OCI-LY7 (cell line): ENCODE measurements at regions not wholly inside any gene's neighbourhood (a gene's known extent, or its start where the extent isn't known, plus 50 kb on each side); places are given as distances from the start of the nearest gene placed in this dataset.

Experiments
- BruUV-seq: library from RNA; stranded (reverse); fragments of 400-500 nt; replicated peaks from 2 replicates; lab custom pipeline; 2021; lab: Mats Ljungman, UMichigan
- CTCF ChIA-PET: fragments of 300-600 bp; sonication (Branson Sonifier 250); formaldehyde crosslinking; loops from one replicate; lab custom pipeline; 2022; ENCODE audit warnings: antibody characterized with exemption; ENCODE audit not compliant: unreplicated experiment; lab: Charles Lee
- POLR2A ChIA-PET: fragments of 300-600 bp; sonication (Branson Sonifier 250); formaldehyde crosslinking; loops from one replicate; lab custom pipeline; 2022; ENCODE audit warnings: antibody characterized with exemption; lab: Charles Lee
- DNase-seq: peaks from one replicate; pipeline ENCODE4 v3.0.0-alpha.2; 2015; ENCODE audit warnings: low spot score
- H2AFZ ChIP-seq: fragments of 200-600 bp; sonication (generic), shearing (Covaris generic); 2 replicates; pipeline ENCODE4 v1.6.1; 2014; ENCODE audit warnings: mild to moderate bottlenecking, antibody characterized with exemption, low read length, moderate library complexity
- H3K27ac ChIP-seq: fragments of 200-600 bp; sonication (generic); 2 replicates; pipeline ENCODE4 v1.5.1; 2014; ENCODE audit warnings: mixed run types, low read depth, mild to moderate bottlenecking, moderate library complexity, low read length, inconsistent platforms; ENCODE audit not compliant: poor library complexity, severe bottlenecking
- H3K36me3 ChIP-seq: fragments of 200-600 bp; sonication (generic); 2 replicates; pipeline ENCODE4 v1.6.1; 2014; ENCODE audit warnings: mild to moderate bottlenecking, antibody characterized with exemption, low read length, moderate library complexity, mixed read lengths; ENCODE audit not compliant: insufficient read depth
- H3K4me1 ChIP-seq: fragments of 200-600 bp; sonication (generic); 2 replicates; pipeline ENCODE4 v1.5.1; 2014; ENCODE audit warnings: mild to moderate bottlenecking, low read length; ENCODE audit not compliant: insufficient read depth, poor library complexity, severe bottlenecking
- H3K4me2 ChIP-seq: fragments of 200-600 bp; sonication (generic); 2 replicates; pipeline ENCODE4 v1.6.1; 2014; ENCODE audit warnings: mild to moderate bottlenecking, low read length
- H3K4me3 ChIP-seq: fragments of 200-600 bp; sonication (generic); 2 replicates; pipeline ENCODE4 v1.5.1; 2014; ENCODE audit warnings: mild to moderate bottlenecking, low read depth, low read length; ENCODE audit not compliant: poor library complexity, severe bottlenecking
- H3K79me2 ChIP-seq: fragments of 200-600 bp; sonication (generic); 2 replicates; pipeline ENCODE4 v1.6.1; 2016; ENCODE audit warnings: low read depth, mild to moderate bottlenecking, low read length, moderate library complexity, mixed read lengths; ENCODE audit not compliant: insufficient read depth
- H3K9me2 ChIP-seq: fragments of 200-600 bp; sonication (generic); 2 replicates; pipeline ENCODE4 v1.6.1; 2016; ENCODE audit warnings: mild to moderate bottlenecking, low read length, mixed read lengths; ENCODE audit not compliant: insufficient read depth
- H3K9me3 ChIP-seq: fragments of 200-600 bp; sonication (generic); 2 replicates; pipeline ENCODE4 v1.6.1; 2014; ENCODE audit warnings: mild to moderate bottlenecking, mixed run types, low read length, mixed read lengths
- H4K20me1 ChIP-seq: fragments of 200-600 bp; sonication (generic); 2 replicates; pipeline ENCODE4 v1.6.1; 2014; ENCODE audit warnings: mild to moderate bottlenecking, antibody characterized with exemption, low read length, moderate library complexity, mixed read lengths; ENCODE audit not compliant: insufficient read depth
- EZH2phosphoT487 ChIP-seq: fragments of 200-600 bp; sonication (generic); IDR thresholded peaks from 2 replicates; pipeline ENCODE4 v1.6.1; 2018; ENCODE audit warnings: low read depth, borderline replicate concordance, mild to moderate bottlenecking, mixed run types, antibody characterized with exemption, low read length, moderate library complexity, mixed read lengths
- intact Hi-C: fragments of 100-400 bp; cut with micrococcal nuclease; formaldehyde crosslinking; loops from one replicate; pipeline ENCODE4 v1.10.0; 2022; ENCODE audit not compliant: unreplicated experiment
- TF ChIP-seq, protein P1 (sequence below): fragments of 200-600 bp; sonication (generic); conservative IDR thresholded peaks from 2 replicates; pipeline ENCODE4 v1.5.1; 2014; ENCODE audit warnings: mild to moderate bottlenecking, antibody characterized with exemption, low read length, moderate library complexity, mixed read lengths

DNA sequence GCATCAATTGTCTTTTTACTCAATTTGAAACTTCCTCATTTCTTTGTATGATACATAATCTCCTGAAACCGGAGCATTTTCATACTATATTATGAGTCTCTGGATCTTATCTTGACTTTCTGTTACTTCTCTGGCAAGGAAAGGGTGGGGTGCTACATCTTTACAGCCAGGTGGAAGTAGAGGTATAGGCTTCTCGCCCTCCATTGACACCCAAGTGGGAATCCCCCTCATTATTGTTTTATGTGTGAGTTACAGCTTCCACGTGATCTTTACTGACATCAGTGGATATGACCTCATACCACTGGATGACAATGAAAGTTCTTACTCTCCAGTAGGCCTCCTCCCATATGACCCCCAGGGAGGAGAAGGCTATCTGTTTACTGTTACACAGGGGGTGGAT lies 262.1 kb upstream of the DACH1 start:
- TF ChIP-seq, protein P1, sequence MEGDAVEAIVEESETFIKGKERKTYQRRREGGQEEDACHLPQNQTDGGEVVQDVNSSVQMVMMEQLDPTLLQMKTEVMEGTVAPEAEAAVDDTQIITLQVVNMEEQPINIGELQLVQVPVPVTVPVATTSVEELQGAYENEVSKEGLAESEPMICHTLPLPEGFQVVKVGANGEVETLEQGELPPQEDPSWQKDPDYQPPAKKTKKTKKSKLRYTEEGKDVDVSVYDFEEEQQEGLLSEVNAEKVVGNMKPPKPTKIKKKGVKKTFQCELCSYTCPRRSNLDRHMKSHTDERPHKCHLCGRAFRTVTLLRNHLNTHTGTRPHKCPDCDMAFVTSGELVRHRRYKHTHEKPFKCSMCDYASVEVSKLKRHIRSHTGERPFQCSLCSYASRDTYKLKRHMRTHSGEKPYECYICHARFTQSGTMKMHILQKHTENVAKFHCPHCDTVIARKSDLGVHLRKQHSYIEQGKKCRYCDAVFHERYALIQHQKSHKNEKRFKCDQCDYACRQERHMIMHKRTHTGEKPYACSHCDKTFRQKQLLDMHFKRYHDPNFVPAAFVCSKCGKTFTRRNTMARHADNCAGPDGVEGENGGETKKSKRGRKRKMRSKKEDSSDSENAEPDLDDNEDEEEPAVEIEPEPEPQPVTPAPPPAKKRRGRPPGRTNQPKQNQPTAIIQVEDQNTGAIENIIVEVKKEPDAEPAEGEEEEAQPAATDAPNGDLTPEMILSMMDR, result no peak
- no peak for TF ChIP-seq EZH2phosphoT487
- Histone ChIP-seq H3K4me2 (no peak overlapping the region), H3K4me1 (no peaks in the 10 kb centered on the region), H3K36me3 (no peaks in the 10 kb centered on the region), H3K9me3 (no peaks in the 10 kb centered on the region), H3K4me3 (no peak overlapping the region), H3K27ac (no peak overlapping the region), H3K79me2 (no peaks in the 10 kb centered on the region), H3K9me2 (no peaks in the 10 kb centered on the region), H2AFZ (no peak overlapping the region), H4K20me1 (no peaks in the 10 kb centered on the region)
- CTCF ChIA-PET, result no interaction called here
- intact Hi-C loops, result no loop called here
- POLR2A ChIA-PET, result interaction anchor here (0.6 kb wide), 1 partner anchor 92 kb away, joined by 3 read pairs; no protein-coding TSS in a partner anchor
- no TSS peak for BruUV-seq
- no peak for DNase-seq

DNA sequence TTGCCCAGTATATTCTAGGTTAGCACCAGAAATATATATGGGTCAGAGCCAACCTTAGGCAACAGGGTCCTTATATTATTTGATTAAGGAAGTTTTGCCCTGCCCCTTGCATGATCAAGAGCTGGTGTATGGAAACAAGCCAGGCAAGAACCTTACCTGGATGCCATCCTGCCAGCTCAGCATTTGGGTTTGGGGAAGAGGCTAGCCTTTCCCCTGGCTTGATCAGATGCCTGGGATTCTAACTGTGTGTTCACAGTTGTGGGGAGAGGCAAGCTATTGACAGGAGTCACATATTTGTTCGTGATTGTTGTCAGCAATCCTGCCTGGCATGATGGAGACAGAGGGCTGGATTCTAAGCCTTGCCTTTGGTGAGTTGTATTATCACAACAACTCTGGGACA lies 260.0 kb upstream of the DACH1 start:
- intact Hi-C loops, result no loop called here
- TF ChIP-seq, protein P1, result no peak
- no peak for TF ChIP-seq EZH2phosphoT487
- Histone ChIP-seq H4K20me1 (no peaks in the 10 kb centered on the region), H3K79me2 (no peaks in the 10 kb centered on the region), H3K4me1 (no peaks in the 10 kb centered on the region), H2AFZ (no peak overlapping the region), H3K4me2 (no peak overlapping the region), H3K4me3 (no peak overlapping the region), H3K9me2 (no peaks in the 10 kb centered on the region), H3K27ac (no peak overlapping the region), H3K36me3 (no peaks in the 10 kb centered on the region), H3K9me3 (no peaks in the 10 kb centered on the region)
- POLR2A ChIA-PET, result no interaction called here
- no peak for DNase-seq
- BruUV-seq, result no TSS peak
- CTCF ChIA-PET, result no interaction called here

DNA sequence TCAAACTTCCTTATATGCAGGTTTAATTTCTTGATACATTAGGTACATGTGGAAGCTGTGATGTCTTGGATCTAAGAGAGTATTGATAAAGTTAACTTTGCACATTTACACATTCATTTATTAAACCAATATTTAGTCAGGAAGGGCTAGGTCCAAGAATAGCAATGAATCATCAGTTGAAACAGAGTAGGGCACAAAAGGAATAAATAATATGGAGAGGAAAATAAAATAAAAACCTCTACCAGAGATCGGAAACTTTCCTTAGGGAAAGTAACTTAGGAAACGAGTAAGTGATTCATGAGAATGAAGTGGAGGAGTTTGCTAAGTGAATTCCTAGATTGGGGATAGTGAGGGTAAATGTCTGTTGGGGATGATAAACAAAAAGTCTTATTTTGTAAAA lies 259.4 kb upstream of the DACH1 start:
- no peaks in the 10 kb centered on the region for H3K9me3 ChIP-seq
- no peaks in the 10 kb centered on the region for H3K36me3 ChIP-seq
- no peaks in the 10 kb centered on the region for H3K79me2 ChIP-seq
- no peak overlapping the region for H3K4me2 ChIP-seq
- no TSS peak for BruUV-seq
- no peak overlapping the region for H3K4me3 ChIP-seq
- ChIA-PET POLR2A (no interaction called here), CTCF (no interaction called here)
- intact Hi-C loops, result no loop called here
- TF ChIP-seq, protein P1, result no peak
- no peak for TF ChIP-seq EZH2phosphoT487
- H3K4me1 ChIP-seq, result no peaks in the 10 kb centered on the region
- no peak for DNase-seq
- no peak overlapping the region for H3K27ac ChIP-seq
- no peaks in the 10 kb centered on the region for H4K20me1 ChIP-seq
- no peaks in the 10 kb centered on the region for H3K9me2 ChIP-seq
- H2AFZ ChIP-seq, result no peak overlapping the region
